ENCODE measurements at regions not wholly inside any gene's neighbourhood (a gene's known extent, or its start where the extent isn't known, plus 50 kb on each side); places are given as distances from the start of the nearest gene placed in this dataset.
"Not testable (repeated sequence)": the region's sequence is repeated elsewhere in the genome, so short reads cannot be mapped to it uniquely, and the experiment has no call there.

DNA sequence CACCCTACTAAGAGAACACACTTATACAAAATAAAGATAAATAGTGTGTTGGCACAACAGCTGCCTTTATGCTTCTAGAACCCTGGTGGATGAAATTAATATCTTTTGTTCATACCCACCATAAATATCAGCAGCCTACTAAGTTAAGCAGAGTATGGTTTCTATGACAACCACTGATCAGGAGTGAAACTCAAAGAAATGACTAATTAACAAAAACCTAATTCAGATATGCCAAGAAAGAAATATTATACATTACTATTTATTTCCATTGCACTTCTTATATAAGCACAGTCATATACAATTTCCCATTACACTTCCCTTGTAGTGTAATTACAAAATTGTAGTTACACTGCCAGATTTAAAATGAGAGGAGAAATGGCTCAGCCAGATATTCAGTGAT lies 164.1 kb upstream of the CDKN3 start:
- Mint-ChIP-seq H3K4me1 (no peaks in the 10 kb centered on the region), H3K36me3 (ENCODE audit: low read depth) (no peaks in the 10 kb centered on the region), H3K9me3 (ENCODE audit: low read depth) (peaks cover 3% of the 10 kb centered on the region), H3K27me3 (peaks cover 10% of the 10 kb centered on the region), H3K4me3 (no peak overlapping the region), H3K27ac (no peak overlapping the region)
- DNase-seq: no peak
- ATAC-seq: no peak
- ChIA-PET CTCF (no interaction called here), POLR2A (no interaction called here)
- intact Hi-C loops (cut with DNase I, micrococcal nuclease): no loop called here

DNA sequence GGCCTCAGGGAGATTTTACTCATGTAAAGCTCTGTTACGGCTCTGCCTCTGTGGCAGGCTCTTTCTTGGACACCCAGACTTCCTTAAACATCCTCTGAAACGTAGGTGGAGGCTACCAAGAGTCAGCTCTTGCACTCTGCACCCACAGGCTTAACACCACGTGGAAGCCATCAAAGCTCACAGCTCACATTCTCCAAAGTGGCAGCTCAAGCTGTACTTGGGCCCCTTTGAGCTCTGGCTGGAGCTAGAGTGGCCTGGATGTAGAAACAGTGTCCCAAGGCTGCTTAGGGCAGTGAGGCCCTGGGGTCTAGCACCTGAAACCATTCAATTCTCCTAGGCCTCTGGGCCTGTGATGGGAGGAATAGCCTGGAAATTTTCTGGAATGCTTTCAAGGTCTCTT lies 155.3 kb upstream of the CDKN3 start:
- Mint-ChIP-seq H3K9me3 (ENCODE audit: low read depth) (no peaks in the 10 kb centered on the region), H3K27ac (no peak overlapping the region), H3K4me3 (no peak overlapping the region), H3K4me1 (no peaks in the 10 kb centered on the region), H3K36me3 (ENCODE audit: low read depth) (no peaks in the 10 kb centered on the region), H3K27me3 (no peaks in the 10 kb centered on the region)
- ChIA-PET CTCF (no interaction called here), POLR2A (no interaction called here)
- intact Hi-C loops (cut with DNase I, micrococcal nuclease): no loop called here
- no peak for ATAC-seq
- DNase-seq: no peak

DNA sequence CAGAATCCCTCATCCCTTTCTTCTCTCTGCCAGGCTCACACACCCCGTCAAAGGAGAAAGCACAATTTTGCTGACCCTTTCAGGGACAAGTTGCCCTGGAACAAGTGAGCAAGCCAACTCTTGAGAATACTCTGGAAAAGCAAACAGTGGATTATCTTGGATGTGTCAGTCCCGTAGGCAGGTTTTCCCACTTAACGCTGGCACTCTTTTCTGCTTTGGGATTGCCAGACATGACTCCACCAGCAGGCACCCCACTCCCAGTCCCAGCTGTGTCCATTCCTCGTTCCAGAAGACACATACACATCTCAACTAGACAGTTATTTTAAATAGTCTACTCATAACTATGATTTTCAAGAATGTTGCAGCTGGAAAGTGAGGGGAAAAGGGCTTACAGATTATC lies 145.5 kb upstream of the CDKN3 start:
- CTCF ChIA-PET: no interaction called here
- H3K27me3 Mint-ChIP-seq: peaks cover 30% of the 10 kb centered on the region
- H3K36me3 Mint-ChIP-seq (ENCODE audit: low read depth): no peaks in the 10 kb centered on the region
- DNase-seq: no peak
- POLR2A ChIA-PET: no interaction called here
- H3K4me1 Mint-ChIP-seq: peaks cover 13% of the 10 kb centered on the region
- no peak overlapping the region for H3K4me3 Mint-ChIP-seq
- no peaks in the 10 kb centered on the region for H3K9me3 Mint-ChIP-seq (ENCODE audit: low read depth)
- ATAC-seq: no peak
- intact Hi-C loops (cut with DNase I, micrococcal nuclease): no loop called here
- no peak overlapping the region for H3K27ac Mint-ChIP-seq

DNA sequence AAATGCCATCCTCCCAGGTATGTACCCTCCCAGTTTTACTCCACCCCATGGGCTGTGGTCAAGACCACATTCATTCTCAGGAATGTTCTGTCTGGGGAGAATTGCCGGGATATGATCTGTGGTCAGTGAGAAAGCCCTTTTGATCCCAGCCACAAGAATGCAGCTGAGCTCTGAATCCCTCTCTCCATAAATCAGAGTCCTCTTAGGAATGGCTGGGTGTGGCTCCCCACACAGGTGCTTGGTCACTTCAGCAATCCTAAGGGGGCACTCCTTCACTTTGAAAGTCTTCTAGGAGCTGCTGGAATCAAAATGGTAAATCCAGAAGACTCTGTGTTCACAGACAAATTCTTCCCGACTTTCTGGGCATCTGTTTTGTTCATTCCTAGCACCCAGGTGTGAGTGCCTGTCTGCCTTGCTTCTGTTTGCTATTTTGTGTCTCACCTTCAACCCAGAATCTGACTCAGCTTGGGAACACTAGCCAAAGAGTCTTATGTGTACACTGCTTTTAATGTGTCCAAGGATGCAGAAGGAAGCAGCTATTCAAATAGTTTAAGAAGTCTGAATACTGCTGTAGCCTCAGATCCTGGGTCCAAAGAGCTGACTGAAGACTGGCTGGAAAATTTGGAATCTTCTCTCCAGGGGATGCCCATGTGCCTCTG lies 144.6 kb upstream of the CDKN3 start:
- H3K4me3 Mint-ChIP-seq: no peak overlapping the region
- H3K9me3 Mint-ChIP-seq (ENCODE audit: low read depth): no peaks in the 10 kb centered on the region
- CTCF ChIA-PET: interaction anchor here (1.0 to 1.5 kb wide), 2 partner anchors 41 to 96 kb away, joined by 3 to 4 read pairs; no protein-coding TSS in a partner anchor
- intact Hi-C loops (cut with DNase I, micrococcal nuclease): no loop called here
- H3K27me3 Mint-ChIP-seq: peaks cover 30% of the 10 kb centered on the region
- POLR2A ChIA-PET: no interaction called here
- DNase-seq (no peak), ATAC-seq (no peak)
- peaks cover 13% of the 10 kb centered on the region for H3K4me1 Mint-ChIP-seq
- no peaks in the 10 kb centered on the region for H3K36me3 Mint-ChIP-seq (ENCODE audit: low read depth)
- H3K27ac Mint-ChIP-seq: no peak overlapping the region

DNA sequence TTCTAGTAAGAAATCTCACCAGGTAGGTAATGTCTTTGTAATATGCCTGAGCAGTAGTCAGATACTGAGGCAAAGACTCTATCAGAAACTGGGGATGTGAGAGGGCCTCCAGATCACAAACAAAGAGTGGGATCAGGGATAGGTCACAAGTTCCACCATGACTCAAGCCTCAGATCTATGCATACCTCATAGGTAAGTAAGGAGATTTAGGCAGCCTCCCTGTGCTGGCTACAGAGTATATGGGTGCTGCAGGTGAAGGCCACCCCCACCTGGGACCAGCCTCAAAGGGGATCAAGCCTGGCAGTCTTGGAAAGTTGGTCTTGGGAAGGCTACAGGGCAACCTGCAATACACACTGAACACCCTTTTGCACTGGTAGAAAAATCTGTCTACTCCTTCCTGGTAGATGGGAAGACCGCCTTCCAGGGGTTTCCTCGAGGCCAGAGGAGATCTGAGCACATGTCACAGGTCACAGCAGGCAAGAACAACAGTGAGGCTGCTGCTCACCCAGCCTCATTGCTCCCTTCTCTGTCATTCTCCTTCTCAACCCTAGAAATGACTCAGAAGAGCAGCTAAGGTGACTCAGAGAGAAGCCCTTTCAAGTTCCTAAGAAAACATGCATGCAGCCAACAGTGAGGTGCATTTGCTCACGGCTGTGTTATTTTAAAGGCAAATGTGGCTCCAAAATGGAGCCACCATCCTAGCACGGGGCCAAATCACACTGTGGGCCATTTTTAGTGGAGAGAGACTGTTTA lies 143.4 kb upstream of the CDKN3 start:
- intact Hi-C loops (cut with DNase I, micrococcal nuclease): no loop called here
- Mint-ChIP-seq H3K9me3 (ENCODE audit: low read depth) (no peaks in the 10 kb centered on the region), H3K27ac (peak overlapping the region; percentile 52), H3K27me3 (peaks cover 26% of the 10 kb centered on the region), H3K4me3 (no peak overlapping the region), H3K4me1 (peaks cover 13% of the 10 kb centered on the region), H3K36me3 (ENCODE audit: low read depth) (no peaks in the 10 kb centered on the region)
- ChIA-PET CTCF (interaction anchor here (1.0 to 1.5 kb wide), 2 partner anchors 40 to 95 kb away, joined by 3 to 4 read pairs; no protein-coding TSS in a partner anchor), POLR2A (no interaction called here)
- DNase-seq (peak; percentile 53), ATAC-seq (peak; percentile 99)

DNA sequence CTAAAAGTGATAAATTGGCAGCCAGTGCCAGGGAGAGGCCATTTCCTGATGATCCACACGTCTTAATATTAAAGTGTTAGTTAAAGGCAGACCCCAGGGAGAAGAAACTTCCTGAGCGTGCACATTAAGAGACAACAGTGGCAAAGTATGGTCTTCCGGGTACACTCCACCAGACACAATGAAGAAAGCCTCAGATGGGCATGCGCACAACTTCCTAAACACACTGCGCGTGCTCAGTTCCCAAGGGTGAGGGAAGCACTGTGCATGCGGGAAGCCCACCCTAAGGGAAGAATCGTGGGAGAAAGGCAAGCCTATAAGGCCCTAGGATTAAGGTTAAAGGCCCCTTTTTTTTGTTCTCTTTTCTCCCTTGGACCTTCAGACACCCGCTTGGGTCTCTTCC lies 140.7 kb upstream of the CDKN3 start:
- Mint-ChIP-seq H3K27me3 (peaks cover 16% of the 10 kb centered on the region), H3K4me1 (peaks cover 13% of the 10 kb centered on the region), H3K4me3 (no peak overlapping the region), H3K36me3 (ENCODE audit: low read depth) (no peaks in the 10 kb centered on the region), H3K27ac (no peak overlapping the region), H3K9me3 (ENCODE audit: low read depth) (no peaks in the 10 kb centered on the region)
- intact Hi-C loops (cut with DNase I, micrococcal nuclease): no loop called here
- ATAC-seq (no peak), DNase-seq (no peak)
- ChIA-PET CTCF (no interaction called here), POLR2A (no interaction called here)

DNA sequence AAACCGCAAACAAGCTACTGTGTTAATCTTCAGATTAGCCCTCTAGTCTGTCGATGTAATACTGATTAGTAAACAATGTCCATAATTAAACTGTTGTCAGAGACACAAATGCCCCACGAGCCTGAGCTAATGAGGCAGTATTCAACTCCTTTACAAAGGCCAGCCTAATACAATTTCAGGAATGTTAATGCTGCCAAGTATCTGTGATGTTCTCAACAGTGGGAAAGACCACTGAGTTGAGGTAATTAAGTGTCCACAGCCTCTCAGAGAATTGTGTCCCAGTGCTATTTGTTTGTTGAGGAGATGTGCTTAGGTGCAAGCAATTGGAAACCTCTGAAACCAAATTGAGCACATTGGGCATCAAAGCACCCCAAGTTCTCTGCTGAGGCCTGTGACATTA lies 139.4 kb upstream of the CDKN3 start:
- POLR2A ChIA-PET: no interaction called here
- DNase-seq (no peak), ATAC-seq (no peak)
- CTCF ChIA-PET: no interaction called here
- peaks cover 13% of the 10 kb centered on the region for H3K4me1 Mint-ChIP-seq
- H3K9me3 Mint-ChIP-seq (ENCODE audit: low read depth): no peaks in the 10 kb centered on the region
- peaks cover 10% of the 10 kb centered on the region for H3K27me3 Mint-ChIP-seq
- H3K27ac Mint-ChIP-seq: no peak overlapping the region
- intact Hi-C loops (cut with DNase I, micrococcal nuclease): no loop called here
- no peak overlapping the region for H3K4me3 Mint-ChIP-seq
- H3K36me3 Mint-ChIP-seq (ENCODE audit: low read depth): no peaks in the 10 kb centered on the region

DNA sequence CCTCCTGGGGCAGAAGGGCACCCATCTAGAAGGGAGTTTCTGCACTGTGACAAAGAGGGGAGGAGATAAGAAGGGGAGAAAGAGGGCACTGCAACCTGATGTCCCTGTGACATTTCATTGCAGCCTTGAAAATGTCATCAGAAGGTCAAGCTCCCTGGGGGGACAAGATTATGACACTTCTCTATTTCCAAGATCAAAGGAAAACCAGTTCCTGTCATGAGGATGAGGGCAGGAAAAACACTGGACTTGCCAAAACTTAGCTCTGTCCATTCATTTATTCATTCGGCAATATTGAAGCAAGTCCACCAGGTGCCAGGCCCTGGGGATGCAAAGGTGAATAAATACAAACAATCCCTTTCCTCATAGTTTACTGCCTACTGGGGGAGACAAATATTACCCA lies 138.4 kb upstream of the CDKN3 start:
- H3K9me3 Mint-ChIP-seq (ENCODE audit: low read depth): no peaks in the 10 kb centered on the region
- POLR2A ChIA-PET: no interaction called here
- DNase-seq: no peak

DNA sequence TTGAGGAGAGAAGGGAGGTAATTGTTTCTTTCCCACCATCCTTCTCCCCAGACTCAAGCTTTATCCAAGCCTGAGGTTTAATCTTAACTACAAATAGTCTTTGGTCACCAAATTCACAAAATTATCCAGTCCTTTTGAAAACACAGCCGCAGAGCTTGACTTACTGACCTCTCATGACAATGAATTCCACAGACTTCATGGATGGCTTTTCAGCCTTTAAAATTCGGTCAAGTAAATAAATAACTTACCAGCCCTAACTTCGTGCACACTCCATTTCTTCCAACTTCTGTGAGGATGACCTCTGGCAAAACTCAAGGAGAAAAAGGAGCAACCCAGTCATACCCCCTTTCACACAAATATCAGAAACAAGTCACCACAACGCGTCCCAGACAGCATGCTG lies 137.0 kb upstream of the CDKN3 start:
- no peaks in the 10 kb centered on the region for H3K9me3 Mint-ChIP-seq (ENCODE audit: low read depth)
- POLR2A ChIA-PET: no interaction called here
- CTCF ChIA-PET: interaction anchor here (1.2 kb wide), 1 partner anchor 88 kb away, joined by 3 read pairs; no protein-coding TSS in a partner anchor
- H3K4me1 Mint-ChIP-seq: no peaks in the 10 kb centered on the region
- DNase-seq (no peak), ATAC-seq (no peak)
- intact Hi-C loops (cut with DNase I, micrococcal nuclease): no loop called here
- H3K27ac Mint-ChIP-seq: no peak overlapping the region
- H3K4me3 Mint-ChIP-seq: no peak overlapping the region
- H3K27me3 Mint-ChIP-seq: peaks cover 11% of the 10 kb centered on the region
- H3K36me3 Mint-ChIP-seq (ENCODE audit: low read depth): no peaks in the 10 kb centered on the region

More for the DNA sequence above, 138.4 kb upstream of the CDKN3 start:
- ATAC-seq: no peak
- intact Hi-C loops (cut with DNase I, micrococcal nuclease): no loop called here
- Mint-ChIP-seq H3K4me1 (peaks cover 9% of the 10 kb centered on the region), H3K4me3 (no peak overlapping the region), H3K27me3 (peaks cover 8% of the 10 kb centered on the region), H3K27ac (no peak overlapping the region), H3K36me3 (ENCODE audit: low read depth) (no peaks in the 10 kb centered on the region)
- CTCF ChIA-PET: interaction anchor here (0.6 to 0.7 kb wide), 2 partner anchors 125 to 220 kb away, joined by 3 to 4 read pairs; no protein-coding TSS in a partner anchor

DNA sequence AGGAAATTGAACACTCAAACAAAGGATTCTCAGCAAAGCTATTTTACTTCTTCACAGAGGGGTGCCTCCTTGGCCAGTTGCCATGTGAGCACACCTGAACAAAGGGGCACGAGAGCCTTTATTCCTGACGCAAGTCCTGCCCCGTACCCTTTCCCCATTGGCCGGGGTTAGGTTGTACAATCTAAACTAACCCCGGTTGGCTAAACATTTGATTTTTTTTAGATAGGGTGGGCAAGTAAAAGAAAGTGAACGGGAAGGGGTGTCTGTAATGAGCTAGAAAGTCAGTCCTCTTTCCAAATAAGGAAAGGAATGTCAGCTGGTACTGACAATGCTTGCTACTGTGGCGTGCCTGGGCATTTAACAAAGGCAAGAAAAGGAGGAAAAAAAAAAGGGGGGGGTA lies 135.5 kb upstream of the CDKN3 start:
- H3K27me3 Mint-ChIP-seq: peaks cover 11% of the 10 kb centered on the region
- CTCF ChIA-PET: no interaction called here
- H3K4me1 Mint-ChIP-seq: no peaks in the 10 kb centered on the region
- no peak overlapping the region for H3K27ac Mint-ChIP-seq
- ATAC-seq (no peak), DNase-seq (no peak)
- H3K9me3 Mint-ChIP-seq (ENCODE audit: low read depth): no peaks in the 10 kb centered on the region
- intact Hi-C loops (cut with DNase I, micrococcal nuclease): no loop called here
- H3K4me3 Mint-ChIP-seq: no peak overlapping the region
- POLR2A ChIA-PET: no interaction called here
- no peaks in the 10 kb centered on the region for H3K36me3 Mint-ChIP-seq (ENCODE audit: low read depth)

DNA sequence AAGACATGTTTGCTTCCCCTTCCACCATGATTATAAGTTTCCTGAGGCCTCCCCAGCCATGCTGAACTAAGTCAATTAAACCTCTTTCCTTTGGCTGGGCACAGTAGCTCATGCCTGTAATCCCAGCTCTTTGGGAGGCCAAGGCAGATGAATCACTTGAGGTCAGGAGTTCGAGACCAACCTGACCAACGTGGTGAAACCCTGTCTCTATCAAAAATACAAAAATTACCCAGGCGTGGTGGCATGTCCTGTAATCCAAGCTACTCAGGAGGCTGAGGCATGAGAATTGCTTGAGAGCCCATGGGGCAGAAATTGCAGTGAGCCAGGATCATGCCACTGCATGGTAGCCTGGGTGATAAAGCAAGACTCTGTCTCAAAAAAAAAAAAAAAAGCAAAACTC lies 130.2 kb upstream of the CDKN3 start:
- POLR2A ChIA-PET; H3K9me3 Mint-ChIP-seq (ENCODE audit: low read depth); H3K27ac Mint-ChIP-seq; H3K36me3 Mint-ChIP-seq (ENCODE audit: low read depth); CTCF ChIA-PET; H3K4me3 Mint-ChIP-seq; intact Hi-C loops (cut with DNase I, micrococcal nuclease); ATAC-seq; H3K4me1 Mint-ChIP-seq; DNase-seq: not testable (repeated sequence)
- peaks cover 12% of the 10 kb centered on the region for H3K27me3 Mint-ChIP-seq

DNA sequence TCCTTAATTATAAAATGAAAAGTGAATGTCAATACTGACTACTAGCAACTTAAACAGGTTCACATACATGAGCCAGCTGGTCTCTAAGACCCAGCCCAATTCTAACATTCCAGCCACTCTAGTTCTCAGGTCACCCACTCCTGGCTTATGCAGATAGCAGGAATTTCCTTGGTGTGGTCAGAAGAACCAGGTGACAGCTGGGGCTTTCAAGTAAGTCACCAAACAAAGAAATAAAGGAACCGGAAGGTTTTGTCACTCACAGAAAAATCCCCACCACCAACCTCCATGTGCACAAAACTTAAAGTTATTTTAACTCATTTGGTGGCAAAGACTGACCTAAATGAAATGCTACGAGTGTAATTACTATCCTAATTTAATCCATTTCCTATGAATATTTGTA lies 129.6 kb upstream of the CDKN3 start:
- DNase-seq (no peak), ATAC-seq (no peak)
- no peak overlapping the region for H3K4me3 Mint-ChIP-seq
- no peaks in the 10 kb centered on the region for H3K36me3 Mint-ChIP-seq (ENCODE audit: low read depth)
- ChIA-PET POLR2A (no interaction called here), CTCF (no interaction called here)
- peaks cover 11% of the 10 kb centered on the region for H3K27me3 Mint-ChIP-seq
- intact Hi-C loops (cut with DNase I, micrococcal nuclease): no loop called here
- no peaks in the 10 kb centered on the region for H3K9me3 Mint-ChIP-seq (ENCODE audit: low read depth)
- H3K4me1 Mint-ChIP-seq: no peaks in the 10 kb centered on the region
- no peak overlapping the region for H3K27ac Mint-ChIP-seq
